ENCODE measurements at regions not wholly inside any gene's neighbourhood (a gene's known extent, or its start where the extent isn't known, plus 50 kb on each side); places are given as distances from the start of the nearest gene placed in this dataset.

- H3K4me3 ChIP-seq (ENCODE audit: low read length), result no peak overlapping the region
- no peak for DNase-seq (ENCODE audit: low read depth, low spot score)
Observed at GRCh38 chr13:99113351-99113750, 87.3 kb upstream of the UBAC2 start.

GRCh38 chr13:99118179-99118578 lies 82.5 kb upstream of the UBAC2 start:
- no peak for DNase-seq (ENCODE audit: low read depth, low spot score)
- H3K4me3 ChIP-seq (ENCODE audit: low read length), result no peak overlapping the region

- H3K4me3 ChIP-seq (ENCODE audit: low read length), result no peak overlapping the region
- no peak for DNase-seq (ENCODE audit: low read depth, low spot score)
Observed at GRCh38 chr13:99119656-99120055, 81.0 kb upstream of the UBAC2 start.

- DNase-seq (ENCODE audit: low read depth, low spot score), result no peak
- no peak overlapping the region for H3K4me3 ChIP-seq (ENCODE audit: low read length)
Observed at GRCh38 chr13:99120751-99121150, 79.9 kb upstream of the UBAC2 start.

GRCh38 chr13:99122171-99122570 lies 78.5 kb upstream of the UBAC2 start:
- DNase-seq (ENCODE audit: low read depth, low spot score), result no peak
- no peak overlapping the region for H3K4me3 ChIP-seq (ENCODE audit: low read length)

- H3K4me3 ChIP-seq (ENCODE audit: low read length), result no peak overlapping the region
- no peak for DNase-seq (ENCODE audit: low read depth, low spot score)
Observed at GRCh38 chr13:99123101-99124045, 77.3 kb upstream of the UBAC2 start.

GRCh38 chr13:99124046-99124400 lies 76.6 kb upstream of the UBAC2 start:
- DNase-seq (ENCODE audit: low read depth, low spot score), result no peak
- no peak overlapping the region for H3K4me3 ChIP-seq (ENCODE audit: low read length)

GRCh38 chr13:99124794-99125316 lies 75.8 kb upstream of the UBAC2 start:
- no peak overlapping the region for H3K4me3 ChIP-seq (ENCODE audit: low read length)
- DNase-seq (ENCODE audit: low read depth, low spot score), result peak; percentile 38

- no peak overlapping the region for H3K4me3 ChIP-seq (ENCODE audit: low read length)
- DNase-seq (ENCODE audit: low read depth, low spot score), result no peak
Observed at GRCh38 chr13:99125326-99125915, 75.2 kb upstream of the UBAC2 start.

GRCh38 chr13:99126821-99127220 lies 73.8 kb upstream of the UBAC2 start:
- no peak for DNase-seq (ENCODE audit: low read depth, low spot score)
- no peak overlapping the region for H3K4me3 ChIP-seq (ENCODE audit: low read length)

- DNase-seq (ENCODE audit: low read depth, low spot score), result no peak
- H3K4me3 ChIP-seq (ENCODE audit: low read length), result no peak overlapping the region
Observed at GRCh38 chr13:99129050-99129449, 71.6 kb upstream of the UBAC2 start.

- no peak overlapping the region for H3K4me3 ChIP-seq (ENCODE audit: low read length)
- DNase-seq (ENCODE audit: low read depth, low spot score), result no peak
Observed at GRCh38 chr13:99129951-99130350, 70.7 kb upstream of the UBAC2 start.

GRCh38 chr13:99131410-99131809 lies 69.2 kb upstream of the UBAC2 start:
- DNase-seq (ENCODE audit: low read depth, low spot score), result no peak
- no peak overlapping the region for H3K4me3 ChIP-seq (ENCODE audit: low read length)

GRCh38 chr13:99132295-99132835 lies 68.3 kb upstream of the UBAC2 start:
- H3K4me3 ChIP-seq (ENCODE audit: low read length), result no peak overlapping the region
- no peak for DNase-seq (ENCODE audit: low read depth, low spot score)

- H3K4me3 ChIP-seq (ENCODE audit: low read length), result no peak overlapping the region
- DNase-seq (ENCODE audit: low read depth, low spot score), result no peak
Observed at GRCh38 chr13:99133230-99133629, 67.4 kb upstream of the UBAC2 start.

- no peak overlapping the region for H3K4me3 ChIP-seq (ENCODE audit: low read length)
- DNase-seq (ENCODE audit: low read depth, low spot score), result no peak
Observed at GRCh38 chr13:99133848-99134247, 66.8 kb upstream of the UBAC2 start.

- DNase-seq (ENCODE audit: low read depth, low spot score), result no peak
Observed at GRCh38 chr13:99135591-99135990, 65.1 kb upstream of the UBAC2 start.

GRCh38 chr13:99136427-99136954 lies 64.2 kb upstream of the UBAC2 start:
- no peak overlapping the region for H3K4me3 ChIP-seq (ENCODE audit: low read length)
- DNase-seq (ENCODE audit: low read depth, low spot score), result no peak

More at GRCh38 chr13:99135591-99135990, 65.1 kb upstream of the UBAC2 start:
- H3K4me3 ChIP-seq (ENCODE audit: low read length), result no peak overlapping the region

GRCh38 chr13:99140831-99141230 lies 59.8 kb upstream of the UBAC2 start:
- H3K4me3 ChIP-seq (ENCODE audit: low read length), result no peak overlapping the region
- DNase-seq (ENCODE audit: low read depth, low spot score), result no peak

- DNase-seq (ENCODE audit: low read depth, low spot score), result no peak
- no peak overlapping the region for H3K4me3 ChIP-seq (ENCODE audit: low read length)
Observed at GRCh38 chr13:99143904-99144303, 56.8 kb upstream of the UBAC2 start.
